ENCODE measurements at regions not wholly inside any gene's neighbourhood (a gene's known extent, or its start where the extent isn't known, plus 50 kb on each side); places are given as distances from the start of the nearest gene placed in this dataset.

- DNase-seq, result no peak
Observed at GRCh38 chr5:110329955-110330525, 396.4 kb downstream of the TMEM232 start.

GRCh38 chr5:110333384-110333783 is 393.1 kb downstream of the TMEM232 start:
- DNase-seq, result no peak

GRCh38 chr5:110335361-110336066 is 391.0 kb downstream of the TMEM232 start:
- DNase-seq, result no peak

GRCh38 chr5:110338341-110339083 is 388.0 kb downstream of the TMEM232 start:
- no peak for DNase-seq

- DNase-seq, result no peak
Observed at GRCh38 chr5:110339399-110339798, 387.1 kb downstream of the TMEM232 start.

GRCh38 chr5:110341836-110342235 is 384.6 kb downstream of the TMEM232 start:
- DNase-seq, result no peak

- DNase-seq, result no peak
Observed at GRCh38 chr5:110342683-110343082, 383.8 kb downstream of the TMEM232 start.

- no peak for DNase-seq
Observed at GRCh38 chr5:110343616-110344015, 382.9 kb downstream of the TMEM232 start.

GRCh38 chr5:110345623-110346022 is 380.8 kb downstream of the TMEM232 start:
- DNase-seq, result no peak

GRCh38 chr5:110346893-110347358 is 379.5 kb downstream of the TMEM232 start:
- no peak for DNase-seq

GRCh38 chr5:110347781-110348180 is 378.7 kb downstream of the TMEM232 start:
- DNase-seq, result no peak

GRCh38 chr5:110351430-110351829 is 375.0 kb downstream of the TMEM232 start:
- no peak for DNase-seq

- no peak for DNase-seq
Observed at GRCh38 chr5:110354311-110354710, 372.2 kb downstream of the TMEM232 start.

GRCh38 chr5:110354915-110355644 is 371.4 kb downstream of the TMEM232 start:
- DNase-seq, result no peak

GRCh38 chr5:110356677-110357076 is 369.8 kb downstream of the TMEM232 start:
- DNase-seq, result peak in 2 of 3 donors; percentile 20

GRCh38 chr5:110359221-110359620 is 367.2 kb downstream of the TMEM232 start:
- no peak for DNase-seq

GRCh38 chr5:110361471-110361870 is 365.0 kb downstream of the TMEM232 start:
- DNase-seq, result no peak

- DNase-seq, result no peak
Observed at GRCh38 chr5:110362261-110362660, 364.2 kb downstream of the TMEM232 start.

GRCh38 chr5:110366716-110367115 is 359.8 kb downstream of the TMEM232 start:
- no peak for DNase-seq
